RWPE2 (cell line): ENCODE measurements at regions not wholly inside any gene's neighbourhood (a gene's known extent, or its start where the extent isn't known, plus 50 kb on each side); places are given as distances from the start of the nearest gene placed in this dataset.
"Not testable (repeated sequence)": the region's sequence is repeated elsewhere in the genome, so short reads cannot be mapped to it uniquely, and the experiment has no call there.

Source experiments
- ATAC-seq: fragments of 200-7000 bp; cut with Tn5 transposase; 3 replicates; pipeline ENCODE4 v1.9.1; 2021; ENCODE audit warnings: low read depth
- DNase-seq: peaks from one replicate; pipeline ENCODE4 v3.0.0-alpha.2; 2020; ENCODE audit warnings: low spot score
- H3K27ac ChIP-seq: fragments of 450-650 bp; 2 replicates; pipeline ENCODE4 v1.5.1; 2017; ENCODE audit warnings: mild to moderate bottlenecking; ENCODE audit not compliant: poor library complexity, severe bottlenecking
- H3K27me3 ChIP-seq: fragments of 250-450 bp; sonication (Bioruptor Pico); 2 replicates; pipeline ENCODE4 v1.5.1; 2021; ENCODE audit warnings: mild to moderate bottlenecking, moderate library complexity; ENCODE audit not compliant: insufficient read depth, poor library complexity, severe bottlenecking
- H3K36me3 ChIP-seq: fragments of 250-450 bp; sonication (Bioruptor Pico); 2 replicates; pipeline ENCODE4 v1.5.1; 2020; ENCODE audit warnings: low read depth, mild to moderate bottlenecking, moderate library complexity
- H3K4me1 ChIP-seq: fragments of 250-450 bp; sonication (Bioruptor Pico); 2 replicates; pipeline ENCODE4 v1.5.1; 2021; ENCODE audit warnings: mild to moderate bottlenecking, moderate library complexity; ENCODE audit not compliant: insufficient read depth, poor library complexity, severe bottlenecking
- H3K4me3 ChIP-seq: fragments of 250-450 bp; sonication (Bioruptor Pico); 2 replicates; pipeline ENCODE4 v1.5.1; 2021; ENCODE audit warnings: mild to moderate bottlenecking, moderate library complexity; ENCODE audit not compliant: severe bottlenecking
- H3K9me3 ChIP-seq: fragments of 250-450 bp; sonication (Bioruptor Pico); 2 replicates; pipeline ENCODE4 v1.5.1; 2021; ENCODE audit warnings: mild to moderate bottlenecking, moderate library complexity; ENCODE audit not compliant: severe bottlenecking
- CTCF ChIP-seq: fragments of 450-650 bp; IDR thresholded peaks from one replicate; pipeline ENCODE4 v1.5.1; 2017; ENCODE audit warnings: mild to moderate bottlenecking, moderate library complexity; ENCODE audit not compliant: poor library complexity, severe bottlenecking

GRCh38 chr11:23875176-23875850 is 621.5 kb upstream of the LUZP2 start:
- Histone ChIP-seq H3K4me3 (no peak overlapping the region), H3K27me3 (no peaks in the 10 kb centered on the region), H3K27ac (no peak overlapping the region), H3K4me1 (peaks cover 2% of the 10 kb centered on the region), H3K36me3 (no peaks in the 10 kb centered on the region), H3K9me3 (no peaks in the 10 kb centered on the region)
- no peak for ATAC-seq
- no peak for DNase-seq
- TF ChIP-seq CTCF, result no peak

- not testable (repeated sequence) for ATAC-seq, DNase-seq, H3K4me1 ChIP-seq, H3K27ac ChIP-seq, H3K27me3 ChIP-seq, H3K9me3 ChIP-seq, H3K4me3 ChIP-seq, H3K36me3 ChIP-seq
Observed at GRCh38 chr11:23883426-23884048, 613.3 kb upstream of the LUZP2 start.

- TF ChIP-seq CTCF, result no peak
- H3K4me3 ChIP-seq, result no peak overlapping the region
- H3K27me3 ChIP-seq, result no peaks in the 10 kb centered on the region
- no peaks in the 10 kb centered on the region for H3K9me3 ChIP-seq
- peaks cover 2% of the 10 kb centered on the region for H3K4me1 ChIP-seq
- DNase-seq, result no peak
- H3K36me3 ChIP-seq, result no peaks in the 10 kb centered on the region
- H3K27ac ChIP-seq, result no peak overlapping the region
- no peak for ATAC-seq
Observed at GRCh38 chr11:23884341-23884740, 612.5 kb upstream of the LUZP2 start.

GRCh38 chr11:23885801-23886200 is 611.1 kb upstream of the LUZP2 start:
- Histone ChIP-seq H3K36me3 (no peaks in the 10 kb centered on the region), H3K9me3 (no peaks in the 10 kb centered on the region), H3K4me1 (no peaks in the 10 kb centered on the region), H3K27ac (no peak overlapping the region), H3K27me3 (no peaks in the 10 kb centered on the region), H3K4me3 (no peak overlapping the region)
- TF ChIP-seq CTCF, result no peak
- ATAC-seq, result no peak
- no peak for DNase-seq

- ATAC-seq, H3K9me3 ChIP-seq, DNase-seq, H3K36me3 ChIP-seq, H3K27me3 ChIP-seq, H3K4me3 ChIP-seq, H3K4me1 ChIP-seq, H3K27ac ChIP-seq: not testable (repeated sequence)
Observed at GRCh38 chr11:23887122-23887521, 609.7 kb upstream of the LUZP2 start.

- no peak for TF ChIP-seq CTCF
- no peak for ATAC-seq
- H3K27me3 ChIP-seq, result no peaks in the 10 kb centered on the region
Observed at GRCh38 chr11:23893126-23893525, 603.7 kb upstream of the LUZP2 start.

More at GRCh38 chr11:23893126-23893525, 603.7 kb upstream of the LUZP2 start:
- no peak for DNase-seq
- no peak overlapping the region for H3K4me3 ChIP-seq
- no peaks in the 10 kb centered on the region for H3K9me3 ChIP-seq
- H3K36me3 ChIP-seq, result no peaks in the 10 kb centered on the region
- peaks cover 12% of the 10 kb centered on the region for H3K4me1 ChIP-seq
- no peak overlapping the region for H3K27ac ChIP-seq
